ENCODE measurements at regions not wholly inside any gene's neighbourhood (a gene's known extent, or its start where the extent isn't known, plus 50 kb on each side); places are given as distances from the start of the nearest gene placed in this dataset.

DNA sequence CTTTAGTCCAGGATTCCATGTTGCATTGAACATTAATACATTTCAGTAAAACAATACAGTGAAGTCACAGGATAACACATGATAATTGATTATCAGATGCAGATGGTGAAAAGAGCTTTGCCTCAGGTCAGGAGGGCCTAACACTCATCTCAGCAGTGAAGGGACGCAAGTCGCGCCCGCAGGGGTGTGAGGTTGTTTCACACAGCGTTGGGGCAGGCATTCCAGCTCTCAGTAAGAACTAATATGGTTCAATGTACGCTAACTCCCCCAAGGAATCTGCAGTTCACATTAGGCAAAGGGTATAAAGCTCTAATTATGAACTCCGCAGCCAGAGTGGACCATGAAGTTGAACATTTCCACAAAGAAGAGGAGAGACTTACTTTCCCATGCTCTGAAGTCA, 53.1 kb upstream of the ATL2 start:
- no peak overlapping the region for H3K27ac ChIP-seq
- no peak for TF ChIP-seq CTCF (IDR thresholded peaks at IDR 0.05; ENCODE audit: low read depth, low read length)
- H3K4me3 ChIP-seq (ENCODE audit: low read depth, low read length) = no peak overlapping the region
- H3K27me3 ChIP-seq (ENCODE audit: insufficient read depth, low read depth, severe bottlenecking) = no peaks in the 10 kb centered on the region
- no peak for DNase-seq
- H3K9me3 ChIP-seq (ENCODE audit: severe bottlenecking) = no peaks in the 10 kb centered on the region
- no peaks in the 10 kb centered on the region for H3K36me3 ChIP-seq

- no peaks in the 10 kb centered on the region for H3K9me3 ChIP-seq (ENCODE audit: severe bottlenecking)
- H3K27me3 ChIP-seq (ENCODE audit: insufficient read depth, low read depth, severe bottlenecking) = no peaks in the 10 kb centered on the region
- H3K27ac ChIP-seq = no peak overlapping the region
- no peak for DNase-seq
- H3K36me3 ChIP-seq = no peaks in the 10 kb centered on the region
- no peak for TF ChIP-seq CTCF (IDR thresholded peaks at IDR 0.05; ENCODE audit: low read depth, low read length)
- H3K4me3 ChIP-seq (ENCODE audit: low read depth, low read length) = no peak overlapping the region
Observed at GRCh38 chr2:38427936-38428335, 50.9 kb upstream of the ATL2 start.

GRCh38 chr2:38427054-38427453, 50.0 kb upstream of the ATL2 start:
- Histone ChIP-seq H3K27ac (no peak overlapping the region), H3K4me3 (ENCODE audit: low read depth, low read length) (no peak overlapping the region), H3K9me3 (ENCODE audit: severe bottlenecking) (no peaks in the 10 kb centered on the region), H3K27me3 (ENCODE audit: insufficient read depth, low read depth, severe bottlenecking) (no peaks in the 10 kb centered on the region), H3K36me3 (no peaks in the 10 kb centered on the region)
- DNase-seq = no peak
- TF ChIP-seq CTCF (IDR thresholded peaks at IDR 0.05; ENCODE audit: low read depth, low read length) = no peak
